Kidney tubule cell (primary cell): ENCODE measurements at regions not wholly inside any gene's neighbourhood (a gene's known extent, or its start where the extent isn't known, plus 50 kb on each side); places are given as distances from the start of the nearest gene placed in this dataset.
"Not testable (repeated sequence)": the region's sequence is repeated elsewhere in the genome, so short reads cannot be mapped to it uniquely, and the experiment has no call there.

ENCODE experiments used
- DNase-seq: peaks from one replicate; pipeline ENCODE4 v3.0.0-alpha.2; 2018; ENCODE audit warnings: low spot score

- no peak for DNase-seq
Measured at GRCh38 chr20:60097285-60097684, 139.1 kb downstream of the CDH26 start.

- DNase-seq: no peak
Measured at GRCh38 chr20:60100780-60101179, 142.6 kb downstream of the CDH26 start.

- DNase-seq: no peak
Measured at GRCh38 chr20:60101201-60101890, 143.1 kb downstream of the CDH26 start.

GRCh38 chr20:60101891-60102281, 143.7 kb downstream of the CDH26 start:
- DNase-seq: no peak

- no peak for DNase-seq
Measured at GRCh38 chr20:60102665-60103210, 144.5 kb downstream of the CDH26 start.

GRCh38 chr20:60104993-60105803, 147.0 kb downstream of the CDH26 start:
- DNase-seq: no peak

- DNase-seq: not testable (repeated sequence)
Measured at GRCh38 chr20:60106186-60106585, 148.0 kb downstream of the CDH26 start.

- no peak for DNase-seq
Measured at GRCh38 chr20:60107621-60108390, 149.6 kb downstream of the CDH26 start.

GRCh38 chr20:60108397-60108796, 150.2 kb downstream of the CDH26 start:
- no peak for DNase-seq

- DNase-seq: no peak
Measured at GRCh38 chr20:60113024-60113724, 155.0 kb downstream of the CDH26 start.

GRCh38 chr20:60113771-60114170, 155.5 kb downstream of the CDH26 start:
- DNase-seq: no peak

GRCh38 chr20:60115451-60115850, 157.2 kb downstream of the CDH26 start:
- DNase-seq: no peak

GRCh38 chr20:60116128-60116909, 158.1 kb downstream of the CDH26 start:
- DNase-seq: no peak

GRCh38 chr20:60117065-60117464, 158.8 kb downstream of the CDH26 start:
- DNase-seq: peak; percentile 32

- no peak for DNase-seq
Measured at GRCh38 chr20:60121903-60122302, 163.7 kb downstream of the CDH26 start.

GRCh38 chr20:60122671-60123070, 164.4 kb downstream of the CDH26 start:
- no peak for DNase-seq

GRCh38 chr20:60123096-60123495, 164.9 kb downstream of the CDH26 start:
- DNase-seq: no peak

- no peak for DNase-seq
Measured at GRCh38 chr20:60123652-60124051, 165.4 kb downstream of the CDH26 start.

GRCh38 chr20:60124776-60125381, 166.7 kb downstream of the CDH26 start:
- DNase-seq: no peak

- no peak for DNase-seq
Measured at GRCh38 chr20:60125513-60125912, 167.3 kb downstream of the CDH26 start.

GRCh38 chr20:60126975-60127374, 168.8 kb downstream of the CDH26 start:
- DNase-seq: no peak
